IPS DF 6.9 (cell line): ENCODE measurements at regions not wholly inside any gene's neighbourhood (a gene's known extent, or its start where the extent isn't known, plus 50 kb on each side); places are given as distances from the start of the nearest gene placed in this dataset.

ENCODE experiments used
- DNase-seq: peaks from one replicate; pipeline ENCODE4 v3.0.0-alpha.2; 2013; ENCODE audit warnings: low read depth, low spot score
- H3K27ac ChIP-seq: one replicate; pipeline ENCODE4 v1.5.1; 2013; ENCODE audit warnings: low read length, control low read depth
- H3K27me3 ChIP-seq: 2 replicates; pipeline ENCODE4 v1.6.1; 2013; ENCODE audit warnings: mild to moderate bottlenecking, low read length; ENCODE audit not compliant: control insufficient read depth, insufficient read depth
- H3K36me3 ChIP-seq: 2 replicates; pipeline ENCODE4 v1.6.1; 2013; ENCODE audit warnings: low read length; ENCODE audit not compliant: control insufficient read depth, insufficient read depth
- H3K4me1 ChIP-seq: 2 replicates; pipeline ENCODE4 v1.6.1; 2013; ENCODE audit warnings: low read length; ENCODE audit not compliant: control insufficient read depth, insufficient read depth
- H3K4me3 ChIP-seq: 2 replicates; pipeline ENCODE4 v1.5.1; 2013; ENCODE audit warnings: mild to moderate bottlenecking, low read length
- H3K9me3 ChIP-seq: 2 replicates; pipeline ENCODE4 v1.6.1; 2013; ENCODE audit warnings: low read length, inconsistent platforms; ENCODE audit not compliant: control insufficient read depth, insufficient read depth
- WGBS: extraction: QIAGEN DNeasy Blood & Tissue Kit; methylation state at CpG from one replicate; pipeline ENCODE4 v1.1.7; 2013; ENCODE audit warnings: mixed read lengths, missing lambda C conversion rate; ENCODE audit not compliant: insufficient read length, insufficient coverage; 5-methylcytosine and 5-hydroxymethylcytosine counted together

DNA sequence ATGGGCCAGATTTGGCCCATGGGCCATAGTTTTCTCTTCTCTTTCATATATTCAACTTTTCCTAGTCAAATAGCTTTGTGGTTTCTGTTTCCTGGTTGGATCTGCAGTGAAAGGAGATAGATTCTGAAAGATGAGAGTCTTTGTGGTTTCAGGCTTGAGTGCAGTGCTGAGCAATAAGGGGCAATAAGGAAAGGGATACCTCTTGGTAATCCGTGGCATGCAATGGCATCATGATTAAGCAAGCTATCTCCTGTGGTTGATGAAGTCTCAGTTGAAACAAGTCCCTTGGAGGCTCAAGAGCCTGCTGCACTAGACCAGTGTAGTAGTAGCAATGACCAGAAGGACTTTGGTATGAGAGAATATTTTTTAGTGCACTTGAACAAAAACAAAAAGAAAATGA is 187.7 kb upstream of the CNTNAP2 start:
- Histone ChIP-seq H3K4me1 (peaks cover 3% of the 10 kb centered on the region), H3K27ac (no peak overlapping the region), H3K4me3 (no peak overlapping the region), H3K27me3 (no peaks in the 10 kb centered on the region), H3K9me3 (no peaks in the 10 kb centered on the region), H3K36me3 (no peaks in the 10 kb centered on the region)
- DNase-seq: no peak
- WGBS: no CpG with 5 or more reads among the region's 1 CpG

DNA sequence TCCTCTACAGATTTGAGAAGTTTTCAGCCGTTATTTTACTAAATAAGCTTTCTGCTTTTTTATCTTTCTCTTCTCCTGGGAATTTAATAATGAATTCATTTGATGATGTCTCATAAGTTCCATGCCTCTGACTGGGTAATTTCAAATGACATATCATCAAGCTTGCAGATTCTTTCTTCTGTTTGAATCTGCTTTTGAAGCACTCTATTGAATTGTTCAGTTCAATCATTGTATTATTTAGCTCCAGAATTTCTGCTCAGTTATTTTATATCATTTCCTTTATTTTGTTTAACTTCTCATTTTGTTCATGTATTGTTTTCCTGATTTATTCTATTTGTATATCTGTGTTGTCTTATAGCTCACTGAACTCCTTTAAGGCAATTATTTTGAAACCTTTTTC is 196.9 kb upstream of the CNTNAP2 start:
- Histone ChIP-seq H3K36me3 (no peaks in the 10 kb centered on the region), H3K27ac (no peak overlapping the region), H3K4me3 (no peak overlapping the region), H3K9me3 (no peaks in the 10 kb centered on the region), H3K4me1 (no peaks in the 10 kb centered on the region), H3K27me3 (no peaks in the 10 kb centered on the region)
- DNase-seq: no peak
- no CpG with 5 or more reads among the region's 1 CpG for WGBS

DNA sequence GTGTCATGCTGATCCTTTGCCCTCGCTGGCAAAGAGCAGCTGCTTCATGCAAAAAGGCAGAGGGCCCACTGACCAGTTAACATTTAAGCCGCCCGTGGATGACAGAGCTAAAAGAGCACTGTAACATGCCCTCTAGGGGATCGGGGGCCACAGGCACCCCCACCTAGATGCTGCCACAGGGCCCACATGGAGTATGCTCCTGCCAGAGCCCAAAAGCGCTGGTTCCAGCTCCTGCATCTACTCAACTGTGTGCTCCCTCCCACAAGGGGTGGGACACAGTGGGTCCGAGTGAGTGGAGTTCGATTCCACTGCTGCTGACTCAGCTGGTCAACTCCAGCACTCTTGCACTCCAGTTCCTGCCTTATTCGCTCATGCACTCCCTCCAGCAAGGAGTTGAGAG is 199.8 kb upstream of the CNTNAP2 start:
- H3K4me1 ChIP-seq: no peaks in the 10 kb centered on the region
- no peaks in the 10 kb centered on the region for H3K9me3 ChIP-seq
- no peaks in the 10 kb centered on the region for H3K36me3 ChIP-seq
- H3K27ac ChIP-seq: no peak overlapping the region
- no peak for DNase-seq
- no peak overlapping the region for H3K4me3 ChIP-seq
- no CpG with 5 or more reads among the region's 8 CpGs for WGBS
- no peaks in the 10 kb centered on the region for H3K27me3 ChIP-seq

DNA sequence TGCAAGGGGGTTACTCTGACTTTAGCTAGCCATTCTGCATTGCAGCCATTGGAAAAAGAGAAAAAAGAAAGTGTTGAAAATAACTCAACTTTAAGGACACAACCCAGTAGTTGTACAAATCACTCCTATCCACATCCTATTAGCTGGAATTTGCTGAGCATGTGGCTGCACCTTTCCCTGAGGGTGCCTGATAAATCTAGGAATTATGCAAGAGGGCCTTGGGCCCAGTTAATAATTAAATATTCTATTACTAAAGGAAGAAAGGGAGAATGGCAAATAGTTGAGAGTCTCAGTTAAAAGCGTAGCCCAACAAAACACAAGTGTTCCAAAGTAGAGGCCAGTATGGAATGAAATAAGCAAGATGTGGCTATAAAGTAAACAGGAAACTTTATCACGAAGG is 200.9 kb upstream of the CNTNAP2 start:
- no CpG with 5 or more reads among the region's 2 CpGs for WGBS
- H3K36me3 ChIP-seq: no peaks in the 10 kb centered on the region
- no peaks in the 10 kb centered on the region for H3K9me3 ChIP-seq
- H3K27me3 ChIP-seq: no peaks in the 10 kb centered on the region
- DNase-seq: no peak
- no peak overlapping the region for H3K4me3 ChIP-seq
- no peaks in the 10 kb centered on the region for H3K4me1 ChIP-seq
- H3K27ac ChIP-seq: no peak overlapping the region

DNA sequence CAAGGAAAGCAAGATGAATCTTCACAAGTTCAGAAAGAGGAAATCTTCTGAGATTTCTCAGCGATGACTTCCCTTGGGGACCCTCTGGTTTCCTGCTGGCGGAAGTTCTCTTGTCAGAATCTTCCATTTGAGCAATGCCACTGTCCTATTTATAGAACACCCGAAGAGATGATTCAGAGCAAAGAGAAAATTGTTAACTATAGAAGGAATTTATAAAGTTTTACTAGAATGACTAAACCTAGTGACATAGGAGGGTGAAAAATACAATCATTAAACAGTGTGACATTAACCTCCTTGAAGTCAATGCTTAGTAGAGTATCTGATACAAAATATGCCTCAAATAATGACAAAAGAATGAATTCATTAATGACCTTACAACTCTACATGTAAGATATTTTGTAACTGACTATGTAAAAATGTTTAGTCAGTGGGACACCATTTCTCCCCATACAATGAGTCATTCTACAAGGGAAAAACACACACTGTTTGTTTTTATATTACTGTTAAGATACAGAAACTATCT is 206.5 kb upstream of the CNTNAP2 start:
- no peak for DNase-seq
- H3K27ac ChIP-seq: no peak overlapping the region
- H3K36me3 ChIP-seq: no peaks in the 10 kb centered on the region
- H3K4me3 ChIP-seq: no peak overlapping the region
- H3K4me1 ChIP-seq: no peaks in the 10 kb centered on the region
- H3K27me3 ChIP-seq: no peaks in the 10 kb centered on the region
- H3K9me3 ChIP-seq: no peaks in the 10 kb centered on the region
- WGBS: no CpG with 5 or more reads among the region's 3 CpGs

DNA sequence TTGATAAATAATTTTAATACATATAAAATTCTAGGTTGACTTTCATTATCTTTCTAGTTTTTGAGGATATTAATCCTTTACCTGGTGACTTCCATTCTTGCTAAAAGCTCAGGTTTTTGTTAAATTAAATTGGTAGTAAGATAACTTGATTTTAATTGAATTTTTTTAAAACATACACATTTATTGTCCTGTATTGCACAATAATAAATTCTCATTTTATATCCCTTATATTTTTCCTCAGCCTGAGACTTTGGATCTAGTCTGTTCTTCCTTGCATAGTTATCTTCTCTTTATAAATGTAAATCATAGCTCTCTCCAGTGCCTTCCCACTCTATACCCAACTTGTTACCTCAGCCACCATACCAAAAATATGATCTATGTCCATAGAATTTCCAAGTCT is 212.9 kb upstream of the CNTNAP2 start:
- H3K4me1 ChIP-seq: no peaks in the 10 kb centered on the region

DNA sequence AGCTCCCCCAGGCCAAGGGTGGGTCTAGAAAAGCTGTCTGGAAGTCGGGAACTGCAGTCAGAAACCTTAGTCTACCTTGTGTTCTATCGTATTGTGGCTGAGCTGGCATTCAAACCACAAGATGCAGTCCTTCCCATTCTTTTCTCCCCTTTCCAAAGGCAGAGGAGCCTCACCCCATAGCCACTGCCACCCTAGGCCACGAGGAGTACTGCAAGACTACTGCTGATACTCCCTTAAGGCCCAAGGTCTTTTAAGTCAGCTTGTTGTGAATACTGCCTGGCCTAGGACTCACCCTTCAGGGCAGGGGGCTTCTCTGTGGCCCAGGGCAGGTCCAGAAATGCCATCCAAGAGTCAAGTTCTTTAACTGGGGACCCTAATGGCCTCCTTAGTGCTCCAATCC is 214.5 kb upstream of the CNTNAP2 start:
- Histone ChIP-seq H3K27ac (no peak overlapping the region), H3K9me3 (no peaks in the 10 kb centered on the region), H3K4me1 (no peaks in the 10 kb centered on the region), H3K36me3 (no peaks in the 10 kb centered on the region), H3K27me3 (no peaks in the 10 kb centered on the region), H3K4me3 (no peak overlapping the region)
- peak; percentile 13 for DNase-seq
- no CpG with 5 or more reads among the region's 3 CpGs for WGBS

More for the DNA sequence above, 212.9 kb upstream of the CNTNAP2 start:
- no peak for DNase-seq
- Histone ChIP-seq H3K27me3 (no peaks in the 10 kb centered on the region), H3K27ac (no peak overlapping the region), H3K36me3 (no peaks in the 10 kb centered on the region), H3K4me3 (no peak overlapping the region), H3K9me3 (no peaks in the 10 kb centered on the region)

DNA sequence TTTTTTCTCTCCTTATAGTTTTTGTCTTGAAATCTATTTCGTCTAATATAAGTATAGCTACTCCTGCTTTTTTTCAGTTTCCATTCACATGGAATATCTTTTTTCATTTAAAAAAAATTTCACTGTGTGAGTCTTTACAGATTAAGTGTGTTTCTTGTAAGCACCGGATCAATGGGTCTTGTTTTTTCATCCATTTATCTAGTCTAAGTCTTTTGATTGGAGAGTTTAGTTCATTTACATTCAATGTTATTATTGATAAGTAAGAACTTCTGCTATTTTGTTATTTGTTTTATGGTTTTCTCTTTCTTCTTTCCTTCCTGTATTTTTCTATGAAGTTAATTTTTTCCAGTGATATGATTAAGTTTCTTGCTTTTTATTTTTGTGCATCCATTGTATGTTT is 216.7 kb upstream of the CNTNAP2 start:
- H3K36me3 ChIP-seq: no peaks in the 10 kb centered on the region
- no peak overlapping the region for H3K27ac ChIP-seq
- H3K9me3 ChIP-seq: no peaks in the 10 kb centered on the region
- no peak overlapping the region for H3K4me3 ChIP-seq
- H3K27me3 ChIP-seq: no peaks in the 10 kb centered on the region
- DNase-seq: no peak
- H3K4me1 ChIP-seq: no peaks in the 10 kb centered on the region
- no CpG with 5 or more reads among the region's 2 CpGs for WGBS

DNA sequence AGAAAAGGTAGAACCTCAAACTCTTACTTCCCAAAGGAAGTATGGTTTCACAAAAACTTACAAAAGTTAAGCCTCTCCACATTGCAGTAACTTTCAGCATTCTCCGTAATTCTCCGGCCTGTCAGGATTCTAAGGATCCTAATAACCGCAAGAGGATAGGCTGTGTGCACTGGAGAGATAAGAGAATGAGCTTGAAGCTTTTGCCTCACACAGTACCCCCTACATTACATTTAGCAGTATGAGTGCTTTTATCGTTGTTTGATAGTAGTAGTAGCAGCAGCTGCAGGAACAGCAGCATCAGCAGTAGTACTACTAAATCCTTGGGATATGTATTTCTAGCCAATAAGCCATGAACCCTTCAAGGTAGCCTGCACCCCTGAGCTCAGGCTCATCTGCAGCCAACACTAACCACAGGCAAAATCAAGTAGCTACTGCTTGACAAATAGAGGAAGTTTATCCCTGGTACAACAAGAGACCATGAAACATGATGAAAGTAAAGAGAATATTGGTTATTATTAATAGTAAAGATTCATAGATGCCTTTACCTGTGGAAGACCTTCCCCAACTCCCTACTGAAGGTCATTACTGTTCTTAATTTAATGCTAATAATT is 222.6 kb upstream of the CNTNAP2 start:
- Histone ChIP-seq H3K27ac (no peak overlapping the region), H3K4me3 (no peak overlapping the region), H3K4me1 (no peaks in the 10 kb centered on the region), H3K27me3 (no peaks in the 10 kb centered on the region), H3K9me3 (no peaks in the 10 kb centered on the region), H3K36me3 (no peaks in the 10 kb centered on the region)
- no CpG with 5 or more reads among the region's 4 CpGs for WGBS
- DNase-seq: no peak

DNA sequence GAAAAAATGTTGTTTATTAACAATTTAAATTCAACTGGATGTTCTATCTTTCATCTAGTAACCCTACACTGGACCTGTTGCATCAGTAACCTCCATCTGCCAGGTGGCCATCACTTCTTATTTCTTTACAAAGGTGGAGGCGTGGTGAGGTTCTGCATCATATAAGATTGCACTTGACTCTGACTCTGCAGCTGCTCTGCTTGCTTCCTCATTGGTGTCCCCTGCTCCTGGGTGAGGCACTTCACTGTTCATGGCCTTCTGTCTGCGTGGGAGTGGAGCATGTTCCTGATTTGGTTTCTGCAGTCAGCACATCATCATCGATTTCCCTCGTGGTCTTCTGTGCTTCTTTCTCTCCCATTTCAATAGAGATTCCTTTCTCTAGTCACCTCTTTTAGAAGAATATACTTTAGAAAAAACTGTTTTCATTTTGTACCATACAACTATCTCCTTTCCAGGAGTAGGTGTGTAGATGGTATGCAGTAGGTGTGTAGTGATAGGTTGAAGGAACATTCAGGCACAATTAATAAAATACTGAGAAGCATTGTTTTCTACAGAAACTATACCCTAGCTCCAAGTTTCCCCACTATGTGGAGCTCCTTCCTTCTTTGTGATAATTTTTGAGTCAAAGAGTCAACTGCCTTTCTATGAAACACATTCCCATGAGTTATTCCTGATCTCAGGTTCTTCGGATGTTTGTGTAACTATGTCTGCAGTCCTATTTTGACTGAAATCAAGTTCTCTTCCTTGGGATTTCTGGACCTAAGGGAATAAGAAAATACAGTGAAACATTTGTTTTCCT is 231.7 kb upstream of the CNTNAP2 start:
- no peaks in the 10 kb centered on the region for H3K9me3 ChIP-seq
- no peaks in the 10 kb centered on the region for H3K27me3 ChIP-seq
- no peaks in the 10 kb centered on the region for H3K4me1 ChIP-seq
- no peak for DNase-seq
- no CpG with 5 or more reads among the region's 5 CpGs for WGBS
- no peak overlapping the region for H3K27ac ChIP-seq
- H3K36me3 ChIP-seq: no peaks in the 10 kb centered on the region
- no peak overlapping the region for H3K4me3 ChIP-seq

DNA sequence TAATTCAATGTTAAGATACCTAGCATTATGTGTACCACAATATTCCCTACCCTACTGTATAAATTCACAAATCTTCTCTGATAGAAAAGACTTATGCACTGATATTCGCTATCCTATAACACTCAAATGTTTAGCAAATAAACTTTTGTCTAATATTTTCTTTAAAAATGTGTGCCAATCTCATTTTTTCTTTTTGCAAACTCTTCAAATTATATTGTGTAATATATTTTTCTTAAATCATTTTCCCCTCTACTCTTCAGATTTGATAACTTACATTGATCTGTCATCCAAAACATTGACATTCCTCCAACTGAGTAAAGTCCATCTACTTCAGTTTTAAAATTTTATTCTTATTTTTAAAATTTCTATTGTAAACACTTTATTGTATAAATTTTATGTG is 240.2 kb upstream of the CNTNAP2 start:
- H3K27ac ChIP-seq: no peak overlapping the region
- H3K9me3 ChIP-seq: no peaks in the 10 kb centered on the region
- WGBS: no CpG with 5 or more reads among the region's 1 CpG

More for the DNA sequence above, 240.2 kb upstream of the CNTNAP2 start:
- H3K27me3 ChIP-seq: no peaks in the 10 kb centered on the region
- no peaks in the 10 kb centered on the region for H3K4me1 ChIP-seq
- H3K4me3 ChIP-seq: no peak overlapping the region
- H3K36me3 ChIP-seq: no peaks in the 10 kb centered on the region
- no peak for DNase-seq
